GM12878 (cell line): ENCODE measurements at regions not wholly inside any gene's neighbourhood (a gene's known extent, or its start where the extent isn't known, plus 50 kb on each side); places are given as distances from the start of the nearest gene placed in this dataset.

Experiments
- CREB1 ChIP-seq: IDR thresholded peaks from 2 replicates; pipeline ENCODE4 v1.6.1; 2012; ENCODE audit warnings: low read depth, mild to moderate bottlenecking, inconsistent platforms
- EED ChIP-seq: sonication (generic); IDR thresholded peaks from 2 replicates; pipeline ENCODE4 v1.6.1; 2016; ENCODE audit warnings: antibody characterized with exemption, low read depth
- EZH2 ChIP-seq: IDR thresholded peaks from 2 replicates; pipeline ENCODE4 v1.6.1; 2012; ENCODE audit warnings: low read depth, mild to moderate bottlenecking, control low read depth, inconsistent platforms, low read length, borderline replicate concordance; ENCODE audit not compliant: control insufficient read depth
- MXI1 ChIP-seq: fragments of 150-350 bp; IDR thresholded peaks from 2 replicates; pipeline ENCODE4 v1.6.1; 2011; ENCODE audit warnings: low read depth, mild to moderate bottlenecking, inconsistent platforms, low read length, improper control_type of control experiment
- NFIC ChIP-seq: IDR thresholded peaks from 2 replicates; pipeline ENCODE4 v1.6.1; 2012; ENCODE audit warnings: low read depth, mild to moderate bottlenecking, inconsistent platforms, low read length, moderate library complexity
- NR2F1 ChIP-seq: fragments of 450-650 bp; conservative IDR thresholded peaks from 2 replicates; pipeline ENCODE4 v1.6.1; 2017; ENCODE audit warnings: mild to moderate bottlenecking
- RAD51 ChIP-seq: fragments of 450-650 bp; IDR thresholded peaks from 2 replicates; pipeline ENCODE4 v1.6.1; 2016; ENCODE audit warnings: moderate library complexity, mild to moderate bottlenecking, inconsistent platforms
- SMC3 ChIP-seq: IDR thresholded peaks from 2 replicates; pipeline ENCODE4 v1.6.1; 2011; ENCODE audit warnings: low read length, improper control_type of control experiment, borderline replicate concordance
- TCF12 ChIP-seq: IDR thresholded peaks from 2 replicates; pipeline ENCODE4 v1.6.1; 2011; ENCODE audit warnings: low read depth, mild to moderate bottlenecking, low read length
- USF2 ChIP-seq: IDR thresholded peaks from 2 replicates; pipeline ENCODE4 v1.6.1; 2011; ENCODE audit warnings: low read depth, low read length, improper control_type of control experiment, borderline replicate concordance
- ZNF274 ChIP-seq: IDR thresholded peaks from one replicate; pipeline ENCODE4 v1.8.0; 2011; ENCODE audit not compliant: insufficient read length, insufficient read depth
- TF ChIP-seq, protein P1 (sequence below): IDR thresholded peaks from 2 replicates; pipeline ENCODE4 v1.6.1; 2012; ENCODE audit warnings: low read depth, low read length, improper control_type of control experiment
- TF ChIP-seq, protein P2 (sequence below), 3 experiments: IDR thresholded peaks in 2 of 3; conservative IDR thresholded peaks in 1 of 3; 2 replicates each; pipeline ENCODE4 v1.5.1; 2011; ENCODE audit warnings: low read depth in 3 of 3, low read length in 3 of 3, mild to moderate bottlenecking in 3 of 3, control low read depth in 2 of 3, moderate library complexity in 2 of 3, inconsistent platforms in 1 of 3, mixed read lengths in 1 of 3; ENCODE audit not compliant: control insufficient read depth in 2 of 3, insufficient read depth in 1 of 3; ENCODE audit errors: extremely low read depth in 1 of 3

DNA sequence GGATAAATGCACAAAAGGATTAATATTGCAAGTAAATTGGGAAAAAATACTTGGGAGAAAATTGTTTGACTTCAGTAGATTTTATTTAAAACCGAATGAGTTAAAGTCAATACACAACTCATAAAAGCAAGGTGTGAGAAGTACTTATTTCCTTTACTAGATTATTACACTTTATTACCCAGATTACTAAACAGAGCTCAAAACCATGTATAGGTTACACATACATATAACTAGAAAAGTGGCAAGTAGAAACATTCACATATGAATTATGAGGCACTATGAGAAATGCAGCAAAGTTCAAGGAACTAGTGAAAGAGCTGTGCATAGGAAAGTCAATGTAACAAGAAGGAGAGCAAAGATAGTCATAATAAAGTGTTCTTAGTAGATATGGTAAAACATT lies 113.0 kb downstream of the CXXC4 start:
- no peak for TF ChIP-seq EED
- no peak for TF ChIP-seq TCF12
- TF ChIP-seq SMC3: no peak
- no peak for TF ChIP-seq NR2F1
- TF ChIP-seq CREB1: no peak
- no peak for TF ChIP-seq EZH2
- TF ChIP-seq RAD51: no peak
- no peak for TF ChIP-seq USF2
- TF ChIP-seq, protein P1, sequence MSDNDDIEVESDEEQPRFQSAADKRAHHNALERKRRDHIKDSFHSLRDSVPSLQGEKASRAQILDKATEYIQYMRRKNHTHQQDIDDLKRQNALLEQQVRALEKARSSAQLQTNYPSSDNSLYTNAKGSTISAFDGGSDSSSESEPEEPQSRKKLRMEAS: no peak
- TF ChIP-seq MXI1: no peak
- TF ChIP-seq ZNF274: no peak
- TF ChIP-seq, protein P2, sequence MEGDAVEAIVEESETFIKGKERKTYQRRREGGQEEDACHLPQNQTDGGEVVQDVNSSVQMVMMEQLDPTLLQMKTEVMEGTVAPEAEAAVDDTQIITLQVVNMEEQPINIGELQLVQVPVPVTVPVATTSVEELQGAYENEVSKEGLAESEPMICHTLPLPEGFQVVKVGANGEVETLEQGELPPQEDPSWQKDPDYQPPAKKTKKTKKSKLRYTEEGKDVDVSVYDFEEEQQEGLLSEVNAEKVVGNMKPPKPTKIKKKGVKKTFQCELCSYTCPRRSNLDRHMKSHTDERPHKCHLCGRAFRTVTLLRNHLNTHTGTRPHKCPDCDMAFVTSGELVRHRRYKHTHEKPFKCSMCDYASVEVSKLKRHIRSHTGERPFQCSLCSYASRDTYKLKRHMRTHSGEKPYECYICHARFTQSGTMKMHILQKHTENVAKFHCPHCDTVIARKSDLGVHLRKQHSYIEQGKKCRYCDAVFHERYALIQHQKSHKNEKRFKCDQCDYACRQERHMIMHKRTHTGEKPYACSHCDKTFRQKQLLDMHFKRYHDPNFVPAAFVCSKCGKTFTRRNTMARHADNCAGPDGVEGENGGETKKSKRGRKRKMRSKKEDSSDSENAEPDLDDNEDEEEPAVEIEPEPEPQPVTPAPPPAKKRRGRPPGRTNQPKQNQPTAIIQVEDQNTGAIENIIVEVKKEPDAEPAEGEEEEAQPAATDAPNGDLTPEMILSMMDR (IDR thresholded peaks at IDR 0.05 in 2 of 3, conservative IDR thresholded peaks at IDR 0.05 in 1 of 3; ENCODE audit: control insufficient read depth in 2 of 3, extremely low read depth in 1 of 3, insufficient read depth in 1 of 3, low read depth in 3 of 3, low read length in 3 of 3): no peak
- TF ChIP-seq NFIC: no peak
